MM.1S (cell line): ENCODE measurements at regions not wholly inside any gene's neighbourhood (a gene's known extent, or its start where the extent isn't known, plus 50 kb on each side); places are given as distances from the start of the nearest gene placed in this dataset.

Experiments used
- DNase-seq: peaks from one replicate; pipeline ENCODE4 v3.0.0-alpha.2; 2015
- H2AFZ ChIP-seq: fragments of 300-600 bp; sonication (generic); 2 replicates; pipeline ENCODE4 v1.6.0; 2016; ENCODE audit warnings: antibody characterized with exemption, low read length
- H3F3A ChIP-seq: fragments of 300-600 bp; sonication (generic); 2 replicates; pipeline ENCODE4 v1.6.1; 2016; ENCODE audit warnings: mild to moderate bottlenecking, antibody characterized with exemption, low read length, moderate library complexity, mixed read lengths; ENCODE audit not compliant: insufficient read depth
- H3K27ac ChIP-seq: fragments of 300-600 bp; sonication (generic); 2 replicates; pipeline ENCODE4 v1.5.1; 2016; ENCODE audit warnings: mild to moderate bottlenecking, low read length
- H3K27me3 ChIP-seq: fragments of 300-600 bp; sonication (generic); replicated peaks from 2 replicates; pipeline ENCODE4 v1.6.0; 2016; ENCODE audit warnings: low read length; ENCODE audit not compliant: insufficient read depth
- H3K36me3 ChIP-seq: fragments of 300-600 bp; sonication (generic); replicated peaks from 2 replicates; pipeline ENCODE4 v1.6.1; 2016; ENCODE audit warnings: mild to moderate bottlenecking, low read length, mixed read lengths; ENCODE audit not compliant: insufficient read depth
- H3K4me1 ChIP-seq: fragments of 300-600 bp; sonication (generic); 2 replicates; pipeline ENCODE4 v1.6.1; 2016; ENCODE audit warnings: low read length, mixed read lengths
- H3K4me2 ChIP-seq: fragments of 300-600 bp; sonication (generic); 2 replicates; pipeline ENCODE4 v1.6.0; 2016; ENCODE audit warnings: low read depth, low read length
- H3K4me3 ChIP-seq: fragments of 300-600 bp; sonication (generic); 2 replicates; pipeline ENCODE4 v1.5.1; 2016; ENCODE audit warnings: low read length, mixed read lengths
- H3K79me2 ChIP-seq: fragments of 300-600 bp; sonication (generic); 2 replicates; pipeline ENCODE4 v1.6.1; 2016; ENCODE audit warnings: mixed run types, low read length, mixed read lengths
- H3K9ac ChIP-seq: fragments of 300-600 bp; sonication (generic); 2 replicates; pipeline ENCODE4 v1.6.1; 2016; ENCODE audit warnings: low read length, mixed read lengths
- H3K9me2 ChIP-seq: fragments of 300-600 bp; sonication (generic); replicated peaks from 2 replicates; pipeline ENCODE4 v1.6.1; 2016; ENCODE audit warnings: mild to moderate bottlenecking, low read length, mixed read lengths; ENCODE audit not compliant: insufficient read depth
- H3K9me3 ChIP-seq: fragments of 300-600 bp; sonication (generic); replicated peaks from 2 replicates; pipeline ENCODE4 v1.6.1; 2016; ENCODE audit warnings: mild to moderate bottlenecking, low read length, mixed read lengths; ENCODE audit not compliant: insufficient read depth
- H4K20me1 ChIP-seq: fragments of 300-600 bp; sonication (generic); 2 replicates; pipeline ENCODE4 v1.6.1; 2016; ENCODE audit warnings: mild to moderate bottlenecking, low read length, moderate library complexity, mixed read lengths; ENCODE audit not compliant: insufficient read depth
- CTCF ChIP-seq: fragments of 300-600 bp; sonication (generic); IDR thresholded peaks from 2 replicates; pipeline ENCODE4 v1.5.1; 2016; ENCODE audit warnings: antibody characterized with exemption, low read length, mixed read lengths
- EZH2 ChIP-seq: fragments of 300-600 bp; sonication (generic); optimal IDR thresholded peaks from 2 replicates; pipeline ENCODE3; 2017; ENCODE audit warnings: low read depth, mild to moderate bottlenecking, antibody characterized with exemption, low read length, mixed read lengths
- EZH2phosphoT487 ChIP-seq: fragments of 300-600 bp; sonication (generic); IDR thresholded peaks from 2 replicates; pipeline ENCODE4 v1.6.1; 2018; ENCODE audit warnings: antibody characterized with exemption, low read length

GRCh38 chr12:127189992-127190391 is 1077.0 kb upstream of the TMEM132C start:
- no peak for TF ChIP-seq EZH2phosphoT487
- TF ChIP-seq EZH2: no peak
- no peak for TF ChIP-seq CTCF
- no peaks in the 10 kb centered on the region for H3F3A ChIP-seq
- H3K4me1 ChIP-seq: no peaks in the 10 kb centered on the region
- H4K20me1 ChIP-seq: no peaks in the 10 kb centered on the region
- H3K79me2 ChIP-seq: no peaks in the 10 kb centered on the region
- H2AFZ ChIP-seq: no peak overlapping the region
- no peak overlapping the region for H3K4me3 ChIP-seq
- no peaks in the 10 kb centered on the region for H3K27me3 ChIP-seq
- no peaks in the 10 kb centered on the region for H3K9me2 ChIP-seq
- H3K9ac ChIP-seq: no peak overlapping the region
- no peak overlapping the region for H3K4me2 ChIP-seq
- no peaks in the 10 kb centered on the region for H3K9me3 ChIP-seq
- no peaks in the 10 kb centered on the region for H3K36me3 ChIP-seq
- no peak for DNase-seq
- no peak overlapping the region for H3K27ac ChIP-seq

DNA sequence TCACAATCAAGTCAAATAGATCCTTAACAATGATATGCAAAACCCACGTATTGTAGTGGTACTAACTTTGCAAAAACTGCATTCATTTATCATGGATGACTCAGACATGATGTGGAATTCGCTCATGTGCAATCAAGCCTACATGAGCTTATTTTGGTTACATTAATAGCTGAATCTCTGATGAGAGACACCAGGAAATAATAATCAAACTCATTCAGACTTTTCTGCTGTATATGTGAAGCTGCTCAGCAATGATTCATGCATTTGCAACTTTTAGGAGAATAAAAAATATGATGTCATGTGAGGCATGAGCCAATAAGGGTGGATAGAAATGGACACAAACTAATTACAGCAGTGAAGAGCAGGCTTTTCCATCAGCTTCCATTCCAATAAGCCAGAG is 1075.8 kb upstream of the TMEM132C start:
- no peak for TF ChIP-seq EZH2phosphoT487
- no peak for TF ChIP-seq CTCF
- TF ChIP-seq EZH2: no peak
- H3K4me3 ChIP-seq: no peak overlapping the region
- no peak for DNase-seq
- H2AFZ ChIP-seq: no peak overlapping the region
- H3K4me1 ChIP-seq: no peaks in the 10 kb centered on the region
- no peak overlapping the region for H3K27ac ChIP-seq
- H3K79me2 ChIP-seq: no peaks in the 10 kb centered on the region
- no peaks in the 10 kb centered on the region for H3F3A ChIP-seq
- no peaks in the 10 kb centered on the region for H4K20me1 ChIP-seq
- no peaks in the 10 kb centered on the region for H3K27me3 ChIP-seq
- no peaks in the 10 kb centered on the region for H3K9me3 ChIP-seq
- no peaks in the 10 kb centered on the region for H3K9me2 ChIP-seq
- H3K9ac ChIP-seq: no peak overlapping the region
- no peaks in the 10 kb centered on the region for H3K36me3 ChIP-seq
- no peak overlapping the region for H3K4me2 ChIP-seq

- Histone ChIP-seq H4K20me1 (no peaks in the 10 kb centered on the region), H3K4me1 (no peaks in the 10 kb centered on the region), H2AFZ (no peak overlapping the region), H3K27ac (no peak overlapping the region), H3K36me3 (no peaks in the 10 kb centered on the region), H3K9me3 (no peaks in the 10 kb centered on the region), H3K9me2 (no peaks in the 10 kb centered on the region), H3K4me3 (no peak overlapping the region), H3K9ac (no peak overlapping the region), H3K79me2 (no peaks in the 10 kb centered on the region), H3K4me2 (no peak overlapping the region), H3K27me3 (no peaks in the 10 kb centered on the region), H3F3A (no peaks in the 10 kb centered on the region)
- TF ChIP-seq EZH2: no peak
- no peak for DNase-seq
Observed at GRCh38 chr12:127192391-127192790, 1074.6 kb upstream of the TMEM132C start.

- Histone ChIP-seq H3K9me3 (no peaks in the 10 kb centered on the region), H3K4me2 (no peak overlapping the region), H3K9ac (no peak overlapping the region), H3K79me2 (no peaks in the 10 kb centered on the region), H3K4me3 (no peak overlapping the region), H3K4me1 (no peaks in the 10 kb centered on the region), H3K36me3 (no peaks in the 10 kb centered on the region), H3K27me3 (no peaks in the 10 kb centered on the region), H2AFZ (no peak overlapping the region), H3K27ac (no peak overlapping the region), H4K20me1 (no peaks in the 10 kb centered on the region), H3K9me2 (no peaks in the 10 kb centered on the region), H3F3A (no peaks in the 10 kb centered on the region)
- DNase-seq: no peak
- TF ChIP-seq EZH2: no peak
- TF ChIP-seq EZH2phosphoT487: no peak
- no peak for TF ChIP-seq CTCF
Observed at GRCh38 chr12:127193341-127193740, 1073.6 kb upstream of the TMEM132C start.
